SK-N-SH (cell line): ENCODE measurements at regions not wholly inside any gene's neighbourhood (a gene's known extent, or its start where the extent isn't known, plus 50 kb on each side); places are given as distances from the start of the nearest gene placed in this dataset.

Experiments used
- CTCF ChIA-PET: fragments of 300-600, 350-600 bp; formaldehyde crosslinking; extraction: SDS; loops from one replicate; lab custom pipeline; 2021; lab: Yijun Ruan, JAX
- POLR2A ChIA-PET: fragments of 350-600 bp; sonication (Branson Sonifier 250); formaldehyde crosslinking; extraction: SDS; loops from one replicate; lab custom pipeline; 2020; ENCODE audit warnings: antibody characterized with exemption, inconsistent platforms; lab: Yijun Ruan, JAX
- DNase-seq: peaks from one replicate; pipeline ENCODE4 v3.0.0; 2012
- H2AFZ ChIP-seq: fragments of 200-600 bp; sonication (generic); 2 replicates; pipeline ENCODE4 v1.8.1; 2016; ENCODE audit warnings: antibody characterized with exemption, mild to moderate bottlenecking, low read depth
- H3F3A ChIP-seq: fragments of 200-600 bp; sonication (generic); replicated peaks from 2 replicates; pipeline ENCODE3; 2016; ENCODE audit warnings: antibody characterized with exemption, mild to moderate bottlenecking; ENCODE audit not compliant: insufficient read depth
- H3K27ac ChIP-seq, 2 experiments: fragments of 200-500 bp in 1 of 2; fragments of 200-600 bp in 1 of 2; sonication (Bioruptor generic) in 1 of 2; sonication (generic), shearing (Covaris generic) in 1 of 2; 2 replicates each; pipeline versions ENCODE4 v1.5.1 to v1.6.1; 2014 to 2016; ENCODE audit warnings: low read depth in 2 of 2, inconsistent platforms in 1 of 2, low read length in 1 of 2, mild to moderate bottlenecking in 1 of 2, mixed read lengths in 1 of 2
- H3K27me3 ChIP-seq: fragments of 200-600 bp; sonication (generic), shearing (Covaris generic); 2 replicates; pipeline ENCODE4 v1.6.1; 2016; ENCODE audit warnings: mixed run types; ENCODE audit not compliant: insufficient read depth
- H3K36me3 ChIP-seq, 2 experiments: fragments of 200-500 bp in 1 of 2; fragments of 200-600 bp in 1 of 2; sonication (Bioruptor generic) in 1 of 2; sonication (generic) in 1 of 2; replicated peaks in 1 of 2; 2 replicates each; pipeline versions ENCODE3 to v1.5.1; 2014 to 2016; ENCODE audit warnings: low read length in 1 of 2, mild to moderate bottlenecking in 1 of 2; ENCODE audit not compliant: insufficient read depth in 2 of 2, control insufficient read depth in 1 of 2
- H3K4me1 ChIP-seq, 2 experiments: fragments of 200-500 bp in 1 of 2; fragments of 200-600 bp in 1 of 2; sonication (Bioruptor generic) in 1 of 2; sonication (generic), shearing (Covaris generic) in 1 of 2; 2 replicates each; pipeline versions ENCODE4 v1.5.1 to v1.6.1; 2014 to 2016; ENCODE audit warnings: low read depth in 1 of 2, low read length in 1 of 2, mixed run types in 1 of 2; ENCODE audit not compliant: insufficient read depth in 2 of 2, control insufficient read depth in 1 of 2
- H3K4me2 ChIP-seq: fragments of 200-600 bp; sonication (generic), shearing (Covaris generic); 2 replicates; pipeline ENCODE4 v1.6.1; 2017; ENCODE audit warnings: mixed run types
- H3K4me3 ChIP-seq, 2 experiments: fragments of 200-500 bp in 1 of 2; fragments of 200-600 bp in 1 of 2; sonication (Bioruptor generic) in 1 of 2; sonication (generic), shearing (Covaris generic) in 1 of 2; 2 replicates each; pipeline versions ENCODE4 v1.5.1 to v1.8.1; 2014 to 2016; ENCODE audit warnings: low read depth in 2 of 2, inconsistent platforms in 1 of 2, low read length in 1 of 2, mild to moderate bottlenecking in 1 of 2, mixed read lengths in 1 of 2, moderate library complexity in 1 of 2
- H3K79me2 ChIP-seq: fragments of 200-600 bp; sonication (generic); 2 replicates; pipeline ENCODE4 v1.8.1; 2017; ENCODE audit warnings: mild to moderate bottlenecking; ENCODE audit not compliant: insufficient read depth
- H3K9ac ChIP-seq: fragments of 200-600 bp; sonication (generic); 2 replicates; pipeline ENCODE4 v1.6.1; 2017; ENCODE audit warnings: mixed run types
- H3K9me2 ChIP-seq: fragments of 200-600 bp; sonication (generic); 2 replicates; pipeline ENCODE4 v1.6.1; 2017; ENCODE audit warnings: mixed run types
- H3K9me3 ChIP-seq: fragments of 200-600 bp; sonication (generic); 2 replicates; pipeline ENCODE4 v1.6.1; 2017; ENCODE audit warnings: mixed run types, mild to moderate bottlenecking, moderate library complexity
- H4K20me1 ChIP-seq: fragments of 200-600 bp; sonication (generic); 2 replicates; pipeline ENCODE4 v1.6.1; 2017; ENCODE audit warnings: mild to moderate bottlenecking, mixed run types; ENCODE audit not compliant: insufficient read depth
- EZH2phosphoT487 ChIP-seq: fragments of 200-600 bp; sonication (generic); IDR thresholded peaks from 2 replicates; pipeline ENCODE4 v1.6.1; 2017; ENCODE audit warnings: low read depth, mixed run types, mild to moderate bottlenecking, antibody characterized with exemption, moderate library complexity, borderline replicate concordance
- FOSL2 ChIP-seq: IDR thresholded peaks from 2 replicates; pipeline ENCODE4 v1.4.0; 2012; ENCODE audit warnings: low read depth, mild to moderate bottlenecking, moderate library complexity, borderline replicate concordance
- GATA2 ChIP-seq: sonication (generic); formaldehyde crosslinking; IDR thresholded peaks from 2 replicates; pipeline ENCODE4 v1.5.0; 2020; ENCODE audit warnings: mild to moderate bottlenecking, missing genetic modification reagents
- JUND ChIP-seq: IDR thresholded peaks from 2 replicates; pipeline ENCODE4 v1.4.0; 2012
- MXI1 ChIP-seq: IDR thresholded peaks from 2 replicates; pipeline ENCODE4 v1.6.1; 2012; ENCODE audit warnings: mild to moderate bottlenecking, low read depth, low read length, improper control_type of control experiment
- NFIC ChIP-seq: IDR thresholded peaks from 2 replicates; pipeline ENCODE4 v1.4.0; 2012; ENCODE audit warnings: borderline replicate concordance
- NRF1 ChIP-seq: IDR thresholded peaks from 2 replicates; pipeline ENCODE4 v1.6.1; 2012; ENCODE audit warnings: low read depth, mild to moderate bottlenecking, low read length
- PBX3 ChIP-seq: IDR thresholded peaks from 2 replicates; pipeline ENCODE4; 2012
- POLR2AphosphoS5 ChIP-seq: IDR thresholded peaks from 2 replicates; pipeline ENCODE4 v1.6.1; 2012; ENCODE audit warnings: low read depth, low read length
- RAD21 ChIP-seq: IDR thresholded peaks from 2 replicates; pipeline ENCODE4 v1.6.1; 2012; ENCODE audit warnings: mild to moderate bottlenecking, low read length
- RXRA ChIP-seq: IDR thresholded peaks from 2 replicates; pipeline ENCODE4 v1.4.0; 2012; ENCODE audit warnings: low read depth, mild to moderate bottlenecking, borderline replicate concordance
- TAF1 ChIP-seq: IDR thresholded peaks from 2 replicates; pipeline ENCODE4 v1.6.1; 2012; ENCODE audit warnings: low read depth, mild to moderate bottlenecking, low read length, moderate library complexity, borderline replicate concordance
- TCF12 ChIP-seq: IDR thresholded peaks from 2 replicates; pipeline ENCODE4 v1.4.0; 2012
- TEAD4 ChIP-seq: IDR thresholded peaks from 2 replicates; pipeline ENCODE4 v1.4.0; 2012; ENCODE audit warnings: mild to moderate bottlenecking, borderline replicate concordance; ENCODE audit not compliant: insufficient read depth
- USF1 ChIP-seq: IDR thresholded peaks from 2 replicates; pipeline ENCODE4 v1.4.0; 2012; ENCODE audit warnings: low read depth, borderline replicate concordance
- USF2 ChIP-seq: fragments of 150-350 bp; IDR thresholded peaks from 2 replicates; pipeline ENCODE4 v1.6.1; 2017; ENCODE audit warnings: antibody characterized with exemption, low read length, low read depth, borderline replicate concordance
- YY1 ChIP-seq: IDR thresholded peaks from 2 replicates; pipeline ENCODE4 v1.4.0; 2012; ENCODE audit warnings: low read depth, mild to moderate bottlenecking
- WGBS: methylation state at CpG from one replicate; pipeline ENCODE4 v1.1.6; 2017; ENCODE audit warnings: low lambda C conversion rate; 5-methylcytosine and 5-hydroxymethylcytosine counted together

GRCh38 chr3:23741036-23741706 is 64.6 kb upstream of the UBE2E1 start:
- POLR2A ChIA-PET = no interaction called here
- H3K4me2 ChIP-seq = peak overlapping the region; percentile 4; the same call in 1 of the 2 replicates
- no peak for DNase-seq

More at GRCh38 chr3:23741036-23741706, 64.6 kb upstream of the UBE2E1 start:
- peaks cover 5 to 8% of the 10 kb centered on the region in 2 experiments; a peak in 3 of 4 replicates for H3K4me1 ChIP-seq
- no peaks in the 10 kb centered on the region for H3K36me3 ChIP-seq
- no peak overlapping the region for H2AFZ ChIP-seq
- H3K4me3 ChIP-seq = no peak overlapping the region
- 62% methylated on average over 7 of the region's 7 CpGs for WGBS
- H4K20me1 ChIP-seq = no peaks in the 10 kb centered on the region
- no peaks in the 10 kb centered on the region for H3K79me2 ChIP-seq
- no peak for TF ChIP-seq NFIC
- no peak for TF ChIP-seq RAD21
- TF ChIP-seq JUND = no peak
- TF ChIP-seq TCF12 = no peak
- no peak for TF ChIP-seq MXI1
- TF ChIP-seq EZH2phosphoT487 = no peak
- TF ChIP-seq USF2 = no peak
- TF ChIP-seq USF1 = no peak
- TF ChIP-seq POLR2AphosphoS5 = no peak
- no peak for TF ChIP-seq GATA2 (CRISPR knock-in tag)
- TF ChIP-seq FOSL2 = no peak
- no peak for TF ChIP-seq NRF1
- TF ChIP-seq RXRA = no peak
- no peak for TF ChIP-seq TEAD4
- TF ChIP-seq TAF1 = no peak
- no peak for TF ChIP-seq YY1
- no peak for TF ChIP-seq PBX3
- H3F3A ChIP-seq = peaks cover 13% of the 10 kb centered on the region
- H3K9me3 ChIP-seq = no peaks in the 10 kb centered on the region
- H3K27me3 ChIP-seq = no peaks in the 10 kb centered on the region
- H3K9ac ChIP-seq = no peak overlapping the region
- H3K9me2 ChIP-seq = no peaks in the 10 kb centered on the region
- CTCF ChIA-PET = no interaction called here
- H3K27ac ChIP-seq = no peak overlapping the region
